Body of pancreas (tissue), 4 donors: ENCODE measurements at regions not wholly inside any gene's neighbourhood (a gene's known extent, or its start where the extent isn't known, plus 50 kb on each side); places are given as distances from the start of the nearest gene placed in this dataset.

Experiments used
- ATAC-seq: fragments of 150-250 bp; one replicate; pipeline ENCODE4 v1.9.1; 2016
- DNase-seq, 4 donors: peaks; one replicate each; pipeline ENCODE4 v3.0.0-alpha.2; 2019
- H3K27ac ChIP-seq, 4 donors: fragments of 200-600 bp; sonication (generic); 1 replicate in 3 of 4; 2 replicates in 1 of 4; pipeline versions ENCODE4 v1.5.1 to v1.6.1; 2016 to 2019; ENCODE audit warnings: mild to moderate bottlenecking in 1 of 4, mixed read lengths in 1 of 4, moderate library complexity in 1 of 4
- H3K27me3 ChIP-seq, 2 donors: fragments of 200-600 bp; sonication (generic); one replicate each; pipeline ENCODE4 v1.6.0; 2016; ENCODE audit warnings: mild to moderate bottlenecking in 1 of 2
- H3K36me3 ChIP-seq, 2 donors: fragments of 200-600 bp; sonication (generic); replicated peaks in 1 of 2; 2 replicates each; pipeline ENCODE4 v1.5.1; 2016; ENCODE audit warnings: low read depth in 2 of 2; ENCODE audit not compliant: insufficient read depth in 1 of 2
- H3K4me1 ChIP-seq: fragments of 200-600 bp; sonication (generic); one replicate; pipeline ENCODE4 v1.6.0; 2016
- H3K4me3 ChIP-seq, 2 donors: fragments of 200-600 bp; sonication (generic); 1 replicate in 1 of 2; 2 replicates in 1 of 2; pipeline ENCODE4 v1.5.1; 2016 to 2019
- H3K9me3 ChIP-seq, 3 donors: fragments of 200-600 bp; sonication (generic); 1 replicate in 2 of 3; 2 replicates in 1 of 3; pipeline ENCODE4 v1.5.1; 2016
- POLR2A ChIP-seq, 3 donors: fragments of 450-650 bp; IDR thresholded peaks; one replicate each; pipeline ENCODE4 v1.6.1; 2016; ENCODE audit warnings: antibody characterized with exemption in 3 of 3, mild to moderate bottlenecking in 2 of 3
- WGBS, 2 donors: methylation state at CpG; one replicate each; pipeline ENCODE4 v1.1.5; 2017; 5-methylcytosine and 5-hydroxymethylcytosine counted together
- intact Hi-C: fragments of 100-400 bp; cut with DNase I; formaldehyde crosslinking; loops from one replicate; pipeline ENCODE4 v1.15.1; 2023
- TF ChIP-seq, protein P1 (sequence below), 7 experiments: fragments of 450-650 bp in 4 of 7; fragments of 200-600 bp in 3 of 7; sonication (generic) in 3 of 7; IDR thresholded peaks; one replicate each; pipeline ENCODE4 v1.5.1; 2016 to 2019; ENCODE audit warnings: antibody characterized with exemption in 7 of 7

DNA sequence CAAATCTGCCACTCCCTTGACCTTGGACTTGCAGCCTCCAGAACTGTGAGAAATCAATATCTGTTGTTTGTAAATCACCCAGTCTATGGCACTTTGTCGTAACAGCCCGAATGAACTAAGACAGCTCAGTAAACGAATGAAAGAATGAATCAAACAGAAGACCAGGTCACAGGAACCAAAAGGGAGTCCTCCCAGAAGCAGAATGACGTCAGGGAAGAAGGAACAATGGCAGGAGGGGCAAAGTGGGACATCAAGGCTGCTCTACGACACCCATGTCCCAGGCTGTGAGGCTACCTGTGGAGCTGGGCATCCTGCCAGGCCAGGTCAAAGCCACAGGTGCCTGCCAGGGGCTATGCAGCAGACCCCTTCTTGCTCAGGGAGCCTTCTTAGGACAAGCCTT is 267.2 kb upstream of the PFKP start:
- H3K27ac ChIP-seq = no peak overlapping the region
- 19 to 24% methylated on average over 5 of the region's 5 CpGs for WGBS, 2 donors

DNA sequence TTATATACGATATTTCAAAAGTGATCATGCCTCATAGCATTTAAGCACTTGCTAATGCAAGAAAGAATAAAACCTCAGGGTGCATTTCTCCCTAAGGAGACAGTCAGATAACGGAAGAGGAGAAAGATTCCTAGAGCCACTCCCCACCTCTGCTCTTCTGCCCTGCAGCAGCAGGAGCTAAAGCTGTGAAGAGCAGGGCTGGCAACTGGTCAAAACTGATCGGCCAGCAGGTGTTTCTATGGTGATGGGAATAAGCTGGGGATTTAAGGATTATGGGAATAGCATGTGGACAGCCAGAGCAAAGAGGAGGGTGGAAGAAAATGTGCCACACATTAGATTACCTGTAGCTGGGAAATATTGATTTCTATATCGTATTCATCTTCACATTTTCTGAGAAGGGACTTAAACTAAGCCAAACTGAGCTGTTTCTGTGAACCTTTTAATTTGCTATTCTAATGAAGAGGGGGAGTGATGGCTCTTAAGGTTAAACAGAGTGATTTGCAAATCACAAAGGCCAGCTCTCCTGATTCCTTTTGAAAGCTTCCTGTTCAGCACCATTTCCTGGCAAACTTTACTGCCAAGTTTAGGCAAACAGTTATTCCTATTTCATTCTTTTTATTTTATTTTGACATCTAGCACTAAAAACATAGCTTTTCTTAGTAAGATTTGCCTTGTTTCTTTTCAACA is 268.9 kb upstream of the PFKP start:
- DNase-seq (no peak), ATAC-seq (no peak)
- 35 to 40% methylated on average over 4 of the region's 4 CpGs for WGBS, 2 donors
- Histone ChIP-seq H3K4me1 (no peaks in the 10 kb centered on the region), H3K9me3 (no peaks in the 10 kb centered on the region), H3K36me3 (no peaks in the 10 kb centered on the region), H3K4me3 (no peak overlapping the region), H3K27me3 (no peaks in the 10 kb centered on the region), H3K27ac (no peak overlapping the region)
- intact Hi-C loops = no loop called here
- no peak for TF ChIP-seq POLR2A (IDR thresholded peaks at IDR 0.05)
- TF ChIP-seq, protein P1, sequence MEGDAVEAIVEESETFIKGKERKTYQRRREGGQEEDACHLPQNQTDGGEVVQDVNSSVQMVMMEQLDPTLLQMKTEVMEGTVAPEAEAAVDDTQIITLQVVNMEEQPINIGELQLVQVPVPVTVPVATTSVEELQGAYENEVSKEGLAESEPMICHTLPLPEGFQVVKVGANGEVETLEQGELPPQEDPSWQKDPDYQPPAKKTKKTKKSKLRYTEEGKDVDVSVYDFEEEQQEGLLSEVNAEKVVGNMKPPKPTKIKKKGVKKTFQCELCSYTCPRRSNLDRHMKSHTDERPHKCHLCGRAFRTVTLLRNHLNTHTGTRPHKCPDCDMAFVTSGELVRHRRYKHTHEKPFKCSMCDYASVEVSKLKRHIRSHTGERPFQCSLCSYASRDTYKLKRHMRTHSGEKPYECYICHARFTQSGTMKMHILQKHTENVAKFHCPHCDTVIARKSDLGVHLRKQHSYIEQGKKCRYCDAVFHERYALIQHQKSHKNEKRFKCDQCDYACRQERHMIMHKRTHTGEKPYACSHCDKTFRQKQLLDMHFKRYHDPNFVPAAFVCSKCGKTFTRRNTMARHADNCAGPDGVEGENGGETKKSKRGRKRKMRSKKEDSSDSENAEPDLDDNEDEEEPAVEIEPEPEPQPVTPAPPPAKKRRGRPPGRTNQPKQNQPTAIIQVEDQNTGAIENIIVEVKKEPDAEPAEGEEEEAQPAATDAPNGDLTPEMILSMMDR (IDR thresholded peaks at IDR 0.05) = no peak

More for the DNA sequence above, 267.2 kb upstream of the PFKP start:
- ATAC-seq (no peak), DNase-seq (no peak)
- intact Hi-C loops = no loop called here
- Histone ChIP-seq H3K9me3 (no peaks in the 10 kb centered on the region), H3K4me3 (no peak overlapping the region), H3K27me3 (no peaks in the 10 kb centered on the region), H3K4me1 (no peaks in the 10 kb centered on the region), H3K36me3 (no peaks in the 10 kb centered on the region)
- no peak for TF ChIP-seq POLR2A (IDR thresholded peaks at IDR 0.05)

DNA sequence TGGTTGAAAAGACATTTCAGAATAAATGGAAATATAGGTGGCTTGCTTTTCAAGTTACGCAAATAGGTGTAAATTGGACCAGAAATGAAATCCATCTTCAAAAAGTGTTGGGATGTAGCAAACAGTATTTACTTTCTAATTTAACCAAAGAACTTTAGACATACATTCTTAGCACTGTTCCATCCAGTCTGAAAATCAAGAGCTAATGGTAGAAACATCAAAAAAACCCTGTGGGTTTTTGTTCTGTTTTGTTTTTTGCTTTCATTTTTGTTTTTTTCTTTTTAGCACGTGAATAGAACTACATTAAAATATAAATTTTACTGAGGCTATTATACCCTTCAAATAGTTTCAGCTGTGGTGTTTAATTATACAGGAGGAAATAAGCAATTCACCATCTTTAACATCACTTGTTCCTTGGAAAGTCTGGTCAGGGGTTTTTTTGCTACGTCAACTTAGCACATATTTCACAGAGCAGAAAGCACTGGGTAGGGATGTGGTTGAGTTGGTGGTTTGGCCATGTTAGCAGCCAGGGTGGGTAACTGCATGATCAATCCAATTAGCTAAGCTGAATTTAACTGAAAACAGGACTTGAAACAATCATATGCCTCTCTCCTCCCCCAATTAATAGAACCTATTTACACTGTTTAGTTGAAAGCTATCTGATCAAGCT is 275.4 kb upstream of the PFKP start:
- no peak for ATAC-seq
- no peak overlapping the region for H3K27ac ChIP-seq
- no peaks in the 10 kb centered on the region for H3K27me3 ChIP-seq
- no peaks in the 10 kb centered on the region for H3K4me1 ChIP-seq
- no peaks in the 10 kb centered on the region for H3K9me3 ChIP-seq
- no peak for DNase-seq
- no peaks in the 10 kb centered on the region for H3K36me3 ChIP-seq
- 60 to 66% methylated on average over 3 of the region's 3 CpGs for WGBS, 2 donors
- TF ChIP-seq, protein P1 (IDR thresholded peaks at IDR 0.05) = no peak
- TF ChIP-seq POLR2A (IDR thresholded peaks at IDR 0.05) = no peak
- intact Hi-C loops = no loop called here
- no peak overlapping the region for H3K4me3 ChIP-seq

DNA sequence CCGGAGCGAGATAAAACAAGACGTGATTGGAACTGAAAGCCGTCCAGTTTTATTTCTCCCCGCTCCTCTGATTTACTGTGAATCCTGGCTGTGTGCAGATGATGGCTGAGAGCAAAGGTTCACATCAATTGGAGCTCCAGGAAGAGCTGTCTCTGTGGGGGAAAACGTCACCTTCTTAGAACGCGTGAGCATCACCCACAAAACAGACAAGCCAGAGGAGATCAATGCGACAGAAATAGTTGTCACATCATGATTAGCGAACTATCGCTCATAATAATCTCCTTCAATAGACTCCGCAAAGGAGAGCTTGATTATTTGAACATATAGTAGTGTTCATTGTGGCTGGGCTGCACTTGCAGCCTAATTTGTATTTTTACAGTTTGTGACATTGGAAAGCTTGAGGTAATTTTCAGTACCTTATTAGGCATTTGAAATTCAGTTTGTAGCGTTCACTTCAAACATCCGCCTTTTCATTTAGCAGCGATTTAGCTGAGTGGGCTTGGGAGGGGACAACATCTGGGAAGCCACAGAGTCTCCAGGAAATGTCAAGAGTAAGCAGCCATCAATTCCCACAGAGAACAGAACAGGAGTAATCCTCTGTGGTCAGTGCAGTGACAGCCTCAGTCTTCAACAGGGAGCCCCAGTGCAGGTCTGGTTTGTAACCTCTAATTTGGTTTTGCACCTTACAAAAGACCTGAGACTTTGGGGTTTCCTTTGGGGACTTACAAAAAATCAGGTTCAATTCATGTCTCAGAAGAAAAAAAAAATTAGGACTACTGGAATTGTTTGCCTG is 276.8 kb upstream of the PFKP start:
- H3K4me1 ChIP-seq = no peaks in the 10 kb centered on the region
- WGBS, 2 donors = 76% methylated on average over 15 of the region's 15 CpGs
- intact Hi-C loops = no loop called here
- H3K27ac ChIP-seq = no peak overlapping the region
- H3K9me3 ChIP-seq = no peaks in the 10 kb centered on the region
- ATAC-seq (no peak), DNase-seq (no peak)
- no peaks in the 10 kb centered on the region for H3K27me3 ChIP-seq
- TF ChIP-seq, protein P1 (IDR thresholded peaks at IDR 0.05) = no peak
- TF ChIP-seq POLR2A (IDR thresholded peaks at IDR 0.05) = no peak
- no peaks in the 10 kb centered on the region for H3K36me3 ChIP-seq
- H3K4me3 ChIP-seq = no peak overlapping the region

DNA sequence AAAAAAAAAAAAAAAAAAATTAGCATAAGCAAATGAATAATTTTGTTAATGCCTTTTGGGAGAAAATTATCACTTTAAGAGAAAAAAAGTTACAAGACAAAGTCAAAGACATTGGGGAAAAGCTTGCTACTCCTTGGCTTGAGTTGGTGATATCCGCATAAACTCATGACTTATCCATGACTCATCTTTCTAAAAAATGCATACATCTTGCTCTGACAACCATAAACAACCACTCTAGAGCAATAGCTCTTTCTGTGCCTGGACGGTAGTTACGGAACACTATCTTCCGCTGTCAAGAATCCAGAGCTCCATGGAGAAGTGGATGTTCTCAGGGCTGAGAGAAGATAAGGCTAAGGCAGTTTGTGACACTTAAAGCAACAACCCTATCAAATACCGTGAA is 281.1 kb upstream of the PFKP start:
- Histone ChIP-seq H3K27me3 (no peaks in the 10 kb centered on the region), H3K4me1 (no peaks in the 10 kb centered on the region), H3K36me3 (no peaks in the 10 kb centered on the region), H3K4me3 (no peak overlapping the region), H3K9me3 (no peaks in the 10 kb centered on the region), H3K27ac (no peak overlapping the region)
- intact Hi-C loops = no loop called here
- no peak for TF ChIP-seq POLR2A (IDR thresholded peaks at IDR 0.05)
- WGBS, 2 donors = 69 to 78% methylated on average over 5 of the region's 5 CpGs
- DNase-seq = no peak
- no peak for ATAC-seq
